Mucosa of rectum (tissue), 2 donors: ENCODE measurements at regions not wholly inside any gene's neighbourhood (a gene's known extent, or its start where the extent isn't known, plus 50 kb on each side); places are given as distances from the start of the nearest gene placed in this dataset.

Experiments used
- H3K27ac ChIP-seq, 2 donors: one replicate each; pipeline ENCODE4 v1.7.0; 2013; ENCODE audit warnings: inconsistent platforms in 2 of 2, low read depth in 2 of 2, low read length in 2 of 2
- H3K27me3 ChIP-seq, 2 donors: one replicate each; pipeline ENCODE4 v1.7.0; 2013; ENCODE audit warnings: low read length in 2 of 2; ENCODE audit not compliant: control insufficient read depth in 2 of 2, insufficient read depth in 2 of 2
- H3K36me3 ChIP-seq, 2 donors: one replicate each; pipeline ENCODE4 v1.7.0; 2013; ENCODE audit warnings: low read length in 2 of 2; ENCODE audit not compliant: control insufficient read depth in 2 of 2, insufficient read depth in 2 of 2
- H3K4me1 ChIP-seq, 2 donors: one replicate each; pipeline ENCODE4 v1.7.0; 2013; ENCODE audit warnings: low read length in 2 of 2, mild to moderate bottlenecking in 1 of 2; ENCODE audit not compliant: control insufficient read depth in 2 of 2, insufficient read depth in 2 of 2
- H3K4me3 ChIP-seq, 2 donors: one replicate each; pipeline ENCODE4 v1.7.0; 2013; ENCODE audit warnings: low read length in 2 of 2
- H3K9ac ChIP-seq, 2 donors: one replicate each; pipeline ENCODE4 v1.7.0; 2013; ENCODE audit warnings: low read length in 2 of 2, low read depth in 1 of 2, mild to moderate bottlenecking in 1 of 2
- H3K9me3 ChIP-seq, 2 donors: one replicate each; pipeline ENCODE4 v1.7.0; 2013; ENCODE audit warnings: low read length in 2 of 2; ENCODE audit not compliant: control insufficient read depth in 2 of 2
- donor health status: healthy.
- donor health status: Normal muscosa, but diverticular disease.

DNA sequence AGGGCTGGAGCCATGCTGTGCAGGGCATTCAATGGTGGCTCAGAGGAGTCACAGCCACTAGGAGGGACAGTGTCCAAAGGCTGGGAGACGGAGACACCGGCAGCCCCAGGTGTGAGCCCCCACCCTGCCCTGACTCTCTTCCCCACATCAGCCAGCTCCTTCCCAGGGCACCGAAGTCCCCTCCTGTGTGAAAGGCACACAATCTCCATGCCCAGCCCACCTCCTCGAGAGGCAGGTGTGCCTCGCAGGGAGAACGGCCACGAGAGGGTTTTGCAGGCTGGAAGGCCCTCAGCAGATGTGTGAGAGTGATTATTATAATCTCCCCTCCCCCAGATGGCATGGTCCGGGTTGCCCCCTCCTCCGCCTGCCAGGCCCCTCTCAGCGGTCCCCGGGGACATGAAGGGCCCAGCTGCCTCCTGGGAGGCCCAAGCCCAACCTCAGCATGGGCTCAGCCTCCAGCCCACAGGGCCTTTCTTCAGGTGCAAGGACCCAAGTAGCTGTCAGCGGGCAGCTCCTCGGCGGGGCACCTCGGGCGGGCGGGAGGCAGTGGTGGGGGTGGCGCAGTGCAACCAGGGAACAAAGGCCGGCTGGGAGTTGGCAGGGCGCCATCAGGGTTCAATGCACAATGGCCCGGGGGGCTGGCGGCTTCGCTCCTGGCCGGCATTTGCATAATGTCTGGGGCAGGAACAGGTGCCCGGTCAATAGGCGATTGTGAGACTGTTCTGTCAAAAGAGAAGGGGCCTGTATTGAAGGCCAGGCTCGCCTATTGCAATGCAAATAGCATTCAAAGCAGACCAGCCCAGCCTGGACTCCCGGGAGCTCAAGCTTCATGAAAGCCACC, 155.3 kb upstream of the ZMIZ1 start:
- Histone ChIP-seq H3K9me3 (no peaks in the 10 kb centered on the region), H3K27ac (no peak overlapping the region), H3K4me1 (peaks cover 8 to 9% of the 10 kb centered on the region in 2 donors), H3K27me3 (no peaks in the 10 kb centered on the region), H3K4me3 (no peak overlapping the region), H3K9ac (no peak overlapping the region), H3K36me3 (no peaks in the 10 kb centered on the region)

DNA sequence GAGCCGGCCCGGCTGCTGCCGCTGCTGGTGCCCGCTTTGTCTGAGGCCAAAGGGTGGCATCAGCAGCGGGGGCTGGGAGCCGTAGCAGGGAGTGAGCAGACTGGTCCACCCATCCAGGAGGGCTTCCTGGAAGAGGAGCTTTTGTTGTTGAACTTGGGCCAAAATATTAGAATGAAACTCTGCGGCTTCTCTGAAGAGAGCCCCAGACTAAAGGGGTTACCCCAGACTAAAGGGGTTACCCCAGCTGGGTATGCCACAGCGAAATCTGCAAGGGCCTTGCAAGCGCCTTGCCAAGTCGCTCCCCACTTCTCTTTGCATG, 154.7 kb upstream of the ZMIZ1 start:
- Histone ChIP-seq H3K36me3 (no peaks in the 10 kb centered on the region), H3K4me1 (peaks cover 8 to 9% of the 10 kb centered on the region in 2 donors), H3K27ac (no peak overlapping the region)

DNA sequence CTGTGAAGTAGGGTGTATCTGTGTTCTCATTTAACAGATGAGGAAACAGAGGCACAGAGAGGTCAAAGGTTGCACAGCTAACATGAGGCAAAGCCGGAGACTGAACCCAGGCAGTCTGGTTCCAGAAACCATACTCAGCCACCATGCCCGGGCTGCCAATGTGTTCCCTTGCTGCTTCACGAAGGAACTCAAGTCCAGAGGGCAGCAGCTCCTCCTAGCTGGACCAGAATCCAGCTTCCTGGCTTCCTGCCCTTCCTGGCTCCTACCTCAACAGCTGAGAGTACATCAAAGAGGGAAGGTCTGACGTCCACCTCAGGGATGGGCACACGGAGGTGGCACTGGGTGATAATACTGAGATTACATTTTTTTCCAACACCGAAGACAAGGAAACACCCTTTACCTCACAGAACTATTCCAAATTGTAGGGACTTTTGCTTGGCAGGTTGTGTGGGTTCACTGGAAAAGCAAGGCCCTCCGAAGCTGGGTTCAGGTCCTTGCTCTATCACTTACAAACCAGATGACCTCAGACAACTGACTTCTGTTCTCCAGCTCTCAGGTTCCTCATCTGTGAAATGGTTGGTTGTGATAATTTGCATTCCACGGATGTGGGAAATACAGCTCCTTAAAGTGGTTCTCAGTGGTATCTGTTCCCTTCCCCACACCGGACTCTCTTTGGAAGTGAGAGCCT, 154.1 kb upstream of the ZMIZ1 start:
- Histone ChIP-seq H3K9me3 (no peaks in the 10 kb centered on the region), H3K36me3 (no peaks in the 10 kb centered on the region), H3K9ac (no peak overlapping the region), H3K4me1 (peaks cover 8 to 9% of the 10 kb centered on the region in 2 donors), H3K27ac (no peak overlapping the region), H3K4me3 (no peak overlapping the region), H3K27me3 (no peaks in the 10 kb centered on the region)

More for the DNA sequence above, 154.7 kb upstream of the ZMIZ1 start:
- no peak overlapping the region for H3K4me3 ChIP-seq
- no peak overlapping the region for H3K9ac ChIP-seq
- no peaks in the 10 kb centered on the region for H3K9me3 ChIP-seq
- no peaks in the 10 kb centered on the region for H3K27me3 ChIP-seq

DNA sequence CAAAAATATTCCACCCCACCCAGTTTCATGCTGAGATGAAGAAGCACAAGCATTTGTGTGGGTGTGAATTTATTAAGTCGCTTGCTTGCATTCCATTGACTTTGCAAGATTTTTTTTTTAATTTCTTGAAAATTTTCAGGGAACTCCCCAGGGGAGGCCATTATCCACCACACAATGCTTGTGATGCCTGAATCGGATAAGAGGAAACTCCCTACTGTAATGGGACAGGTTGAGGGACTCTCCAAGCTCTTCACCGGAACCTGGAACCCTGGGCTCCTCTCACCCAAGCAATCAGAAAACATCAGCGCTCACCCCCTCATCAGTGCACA, 153.6 kb upstream of the ZMIZ1 start:
- H3K9ac ChIP-seq, result no peak overlapping the region
- no peaks in the 10 kb centered on the region for H3K9me3 ChIP-seq
- peaks cover 8 to 9% of the 10 kb centered on the region in 2 donors for H3K4me1 ChIP-seq
- no peak overlapping the region for H3K4me3 ChIP-seq
- no peaks in the 10 kb centered on the region for H3K27me3 ChIP-seq
- H3K27ac ChIP-seq, result no peak overlapping the region
- no peaks in the 10 kb centered on the region for H3K36me3 ChIP-seq

DNA sequence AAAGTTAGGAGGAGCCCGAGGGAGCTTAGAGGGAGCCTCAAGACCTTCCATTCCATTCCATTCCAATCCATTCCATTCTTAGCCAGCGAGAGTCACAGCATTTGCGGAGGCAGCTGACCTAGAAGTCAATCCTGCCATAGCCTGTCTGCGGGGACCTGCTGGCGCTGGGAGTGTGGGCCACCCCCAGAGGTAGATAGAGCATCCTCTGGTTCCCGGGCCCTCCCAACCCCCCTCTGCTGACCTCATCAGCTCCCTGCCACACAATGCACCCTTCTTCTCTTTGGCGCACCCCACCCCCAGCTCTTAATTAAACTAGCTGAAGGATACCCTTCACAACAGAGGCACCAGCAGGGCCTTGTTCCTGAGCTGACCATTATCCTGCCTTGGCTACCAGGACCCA, 152.5 kb upstream of the ZMIZ1 start:
- no peak overlapping the region for H3K9ac ChIP-seq
- H3K4me1 ChIP-seq, result peaks cover 8 to 9% of the 10 kb centered on the region in 2 donors
- no peaks in the 10 kb centered on the region for H3K9me3 ChIP-seq

DNA sequence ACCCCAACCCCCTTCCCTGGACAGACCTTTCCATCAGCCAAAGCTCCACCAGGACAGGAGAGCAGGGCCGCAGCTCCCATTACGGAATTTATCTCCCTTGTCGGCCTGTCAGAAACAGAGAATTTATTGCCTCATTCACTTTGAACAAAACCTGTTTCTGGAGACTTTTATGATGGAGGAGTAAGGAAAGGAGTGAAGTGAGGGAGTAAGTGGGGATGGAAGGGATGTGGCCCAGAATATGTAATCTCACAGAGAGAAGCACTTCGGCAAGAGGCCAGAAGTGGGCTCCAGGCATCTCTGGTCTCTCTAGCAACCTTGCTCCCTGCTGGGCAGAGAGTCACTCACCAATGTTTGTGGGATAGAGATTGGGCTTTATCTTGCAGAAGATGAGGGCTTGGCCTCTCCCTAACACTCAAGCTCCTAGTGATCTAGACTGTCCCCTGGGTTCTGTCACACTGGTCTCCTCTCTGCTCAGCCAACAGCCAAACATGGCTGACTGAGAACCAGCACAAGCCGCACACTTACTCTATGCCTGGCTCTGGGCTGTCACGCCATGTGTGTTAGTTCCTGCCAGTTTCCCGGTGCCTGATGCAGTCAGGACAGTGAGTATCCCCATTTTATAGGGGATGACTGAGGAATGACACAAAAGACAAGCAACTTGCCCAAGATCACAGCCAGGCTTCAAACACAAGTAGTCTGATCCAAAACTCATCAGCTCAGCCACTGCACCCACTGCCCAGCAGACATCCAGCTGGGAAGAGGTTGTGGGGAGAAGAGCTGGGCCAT, 149.4 kb upstream of the ZMIZ1 start:
- Histone ChIP-seq H3K9me3 (no peaks in the 10 kb centered on the region), H3K4me1 (peaks cover 6 to 15% of the 10 kb centered on the region in 2 donors), H3K36me3 (no peaks in the 10 kb centered on the region), H3K4me3 (no peak overlapping the region), H3K27ac (no peak overlapping the region), H3K9ac (no peak overlapping the region), H3K27me3 (no peaks in the 10 kb centered on the region)

More for the DNA sequence above, 152.5 kb upstream of the ZMIZ1 start:
- H3K36me3 ChIP-seq, result no peaks in the 10 kb centered on the region
- no peak overlapping the region for H3K27ac ChIP-seq
- no peak overlapping the region for H3K4me3 ChIP-seq
- no peaks in the 10 kb centered on the region for H3K27me3 ChIP-seq

DNA sequence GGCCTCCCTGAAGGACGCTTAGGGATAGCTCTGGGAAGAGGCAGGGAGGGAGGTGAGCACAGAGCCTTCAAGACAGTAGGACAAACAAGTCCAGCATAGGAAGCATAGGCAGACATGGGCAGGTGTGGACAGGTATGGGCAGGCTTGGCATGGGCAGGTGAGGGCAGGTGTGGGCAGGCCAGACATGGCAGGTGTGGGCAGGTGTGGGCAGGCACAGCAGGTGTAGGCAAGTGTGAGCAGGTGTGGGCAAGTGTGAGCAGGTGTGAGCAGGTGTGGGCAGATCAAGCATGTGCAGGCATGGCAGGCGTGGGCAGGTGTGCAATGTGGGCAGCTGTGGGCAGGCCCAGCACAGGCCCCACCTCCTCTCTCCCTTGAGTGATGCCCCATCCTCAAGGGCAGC, 148.8 kb upstream of the ZMIZ1 start:
- no peaks in the 10 kb centered on the region for H3K36me3 ChIP-seq
- H3K4me1 ChIP-seq, result peaks cover 6 to 17% of the 10 kb centered on the region in 2 donors
- no peaks in the 10 kb centered on the region for H3K9me3 ChIP-seq
- H3K9ac ChIP-seq, result no peak overlapping the region
- no peak overlapping the region for H3K27ac ChIP-seq
- H3K27me3 ChIP-seq, result no peaks in the 10 kb centered on the region
- no peak overlapping the region for H3K4me3 ChIP-seq

DNA sequence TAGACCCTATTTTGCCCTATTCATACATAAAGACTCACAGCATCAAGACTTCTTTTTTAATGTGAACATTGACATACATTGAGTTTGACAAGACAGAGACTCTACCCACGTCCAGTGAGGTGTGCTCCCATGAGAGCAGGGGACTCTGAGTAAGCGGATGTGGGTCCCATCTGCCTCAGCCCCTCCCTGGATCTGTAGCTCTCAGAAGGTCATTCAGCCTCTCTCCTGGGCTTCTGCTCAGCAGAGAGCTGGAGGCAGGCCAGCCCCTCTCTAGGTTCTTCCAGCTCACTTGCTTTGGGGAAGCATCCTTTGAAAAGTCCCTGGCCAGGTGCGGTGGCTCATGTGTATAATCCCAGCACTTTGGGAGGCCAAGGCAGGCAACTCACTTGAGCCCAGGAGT, 146.9 kb upstream of the ZMIZ1 start:
- Histone ChIP-seq H3K4me1 (peaks cover 6 to 17% of the 10 kb centered on the region in 2 donors), H3K9me3 (no peaks in the 10 kb centered on the region), H3K9ac (no peak overlapping the region), H3K27ac (no peak overlapping the region), H3K27me3 (no peaks in the 10 kb centered on the region), H3K4me3 (no peak overlapping the region), H3K36me3 (no peaks in the 10 kb centered on the region)

DNA sequence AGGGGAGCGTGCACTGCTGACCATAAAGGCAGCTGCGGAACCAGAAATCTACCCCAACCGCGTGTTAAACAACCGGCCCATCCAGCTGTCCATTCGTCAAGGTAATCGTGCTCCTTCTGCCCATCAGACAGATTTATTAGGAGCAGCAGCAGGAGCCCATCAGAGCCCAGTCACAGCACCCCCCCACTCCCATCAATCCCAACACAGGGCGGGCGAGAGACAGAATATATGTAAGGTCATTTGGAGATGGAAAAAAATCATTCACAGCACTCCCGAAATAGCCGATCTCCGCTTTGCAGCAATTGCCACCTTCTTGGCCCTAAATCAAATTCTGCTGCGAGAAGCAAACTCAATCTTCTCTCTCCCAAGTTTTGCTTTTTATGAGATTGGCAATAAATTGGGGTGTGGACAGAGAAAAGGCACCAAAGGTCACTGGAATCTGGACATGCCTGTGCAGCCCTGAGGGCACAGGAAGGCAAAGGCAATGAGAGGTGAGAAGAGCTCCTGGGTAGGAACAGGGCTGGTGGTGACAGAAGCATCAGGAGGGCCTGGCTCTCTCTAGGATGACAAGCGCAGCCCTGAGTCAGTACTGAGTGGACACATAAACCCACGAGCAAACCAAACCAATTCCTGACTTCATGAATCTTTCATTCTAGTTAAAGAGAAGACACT, 145.0 kb upstream of the ZMIZ1 start:
- Histone ChIP-seq H3K4me3 (no peak overlapping the region), H3K27me3 (no peaks in the 10 kb centered on the region), H3K36me3 (no peaks in the 10 kb centered on the region), H3K9ac (no peak overlapping the region), H3K27ac (no peak overlapping the region), H3K4me1 (peaks cover 6 to 17% of the 10 kb centered on the region in 2 donors), H3K9me3 (no peaks in the 10 kb centered on the region)
